ENCODE measurements at regions not wholly inside any gene's neighbourhood (a gene's known extent, or its start where the extent isn't known, plus 50 kb on each side); places are given as distances from the start of the nearest gene placed in this dataset.
"Not testable (repeated sequence)": the region's sequence is repeated elsewhere in the genome, so short reads cannot be mapped to it uniquely, and the experiment has no call there.

GRCh38 chr14:105765893-105766614 lies 239.7 kb downstream of the TMEM121 start:
- DNase-seq = no peak

GRCh38 chr14:105767315-105767714 lies 240.9 kb downstream of the TMEM121 start:
- no peak for DNase-seq

- DNase-seq = not testable (repeated sequence)
Measured at GRCh38 chr14:105768039-105768438, 241.7 kb downstream of the TMEM121 start.

GRCh38 chr14:105769061-105769730 lies 242.8 kb downstream of the TMEM121 start:
- DNase-seq = not testable (repeated sequence)

- not testable (repeated sequence) for DNase-seq
Measured at GRCh38 chr14:105770619-105771216, 244.3 kb downstream of the TMEM121 start.

GRCh38 chr14:105771261-105772226 lies 245.2 kb downstream of the TMEM121 start:
- DNase-seq = not testable (repeated sequence)

GRCh38 chr14:105772710-105773250 lies 246.4 kb downstream of the TMEM121 start:
- not testable (repeated sequence) for DNase-seq

- no peak for DNase-seq
Measured at GRCh38 chr14:105773584-105773983, 247.2 kb downstream of the TMEM121 start.

GRCh38 chr14:105774001-105774400 lies 247.6 kb downstream of the TMEM121 start:
- no peak for DNase-seq

- not testable (repeated sequence) for DNase-seq
Measured at GRCh38 chr14:105774585-105775348, 248.4 kb downstream of the TMEM121 start.

GRCh38 chr14:105775349-105775923 lies 249.1 kb downstream of the TMEM121 start:
- peak; percentile 55 for DNase-seq

- DNase-seq = not testable (repeated sequence)
Measured at GRCh38 chr14:105776112-105776511, 249.7 kb downstream of the TMEM121 start.

GRCh38 chr14:105776924-105777323 lies 250.5 kb downstream of the TMEM121 start:
- DNase-seq = no peak

GRCh38 chr14:105783707-105784106 lies 257.3 kb downstream of the TMEM121 start:
- DNase-seq = no peak

GRCh38 chr14:105793836-105794235 lies 267.5 kb downstream of the TMEM121 start:
- DNase-seq = no peak

- DNase-seq = no peak
Measured at GRCh38 chr14:105797546-105797945, 271.2 kb downstream of the TMEM121 start.

- no peak for DNase-seq
Measured at GRCh38 chr14:105805701-105806100, 279.3 kb downstream of the TMEM121 start.

GRCh38 chr14:105806568-105806967 lies 280.2 kb downstream of the TMEM121 start:
- DNase-seq = no peak

- DNase-seq = no peak
Measured at GRCh38 chr14:105817971-105818711, 291.8 kb downstream of the TMEM121 start.

- DNase-seq = no peak
Measured at GRCh38 chr14:105818712-105819005, 292.3 kb downstream of the TMEM121 start.

- DNase-seq = peak; percentile 19
Measured at GRCh38 chr14:105830171-105830570, 303.8 kb downstream of the TMEM121 start.

Measured in activated CD4-positive, alpha-beta T cell treated with anti-CD3 and anti-CD28 coated beads, Interleukin-2, Interleukin-6, amounts not matched to agents 100 ng/mL and 50 ng/mL, durations not matched to agents 16 hours and 8 hours (primary cell).